ENCODE measurements at regions not wholly inside any gene's neighbourhood (a gene's known extent, or its start where the extent isn't known, plus 50 kb on each side); places are given as distances from the start of the nearest gene placed in this dataset.

DNA sequence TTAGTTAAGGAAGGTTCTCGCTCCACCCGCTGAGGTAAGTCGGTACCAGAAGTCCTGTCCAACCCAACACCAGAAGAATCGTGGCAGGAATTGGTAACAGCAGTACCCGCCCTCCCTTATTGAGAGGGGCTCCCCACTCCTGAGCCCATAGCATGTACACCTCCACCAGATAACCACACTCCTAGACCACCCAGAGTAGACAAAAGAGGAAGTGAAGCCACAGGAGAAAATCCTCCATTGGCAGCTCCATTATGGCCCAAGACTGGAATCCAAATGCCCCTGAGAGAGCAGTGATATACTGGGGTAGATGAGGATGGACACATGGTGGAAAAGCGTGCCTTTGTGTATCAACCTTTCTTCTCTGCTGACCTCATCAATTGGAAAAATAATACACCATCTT lies 106.1 kb upstream of the EPB41L4A start:
- no peak for ATAC-seq (ENCODE audit: insufficient read depth, low FRiP score)
- peaks cover 0 to 2% (median 0%) of the 10 kb centered on the region in 5 donors for H3K4me1 ChIP-seq (ENCODE audit: control insufficient read depth in 5 of 5, insufficient read depth in 5 of 5, low read length in 5 of 5)
- no peaks in the 10 kb centered on the region for H3K27me3 ChIP-seq (ENCODE audit: control insufficient read depth in 3 of 3, insufficient read depth in 3 of 3, low read length in 2 of 3)
- H3K4me3 ChIP-seq = no peak overlapping the region
- WGBS, 2 donors = 95 to 96% methylated on average over 6 of the region's 6 CpGs
- no peaks in the 10 kb centered on the region for H3K36me3 ChIP-seq (ENCODE audit: control insufficient read depth in 4 of 4, insufficient read depth in 4 of 4, low read length in 4 of 4)
- no peak overlapping the region for H3K9ac ChIP-seq (ENCODE audit: insufficient read depth in 1 of 2, low read length in 2 of 2)
- no peak overlapping the region for H3K27ac ChIP-seq (ENCODE audit: low read depth in 1 of 2, low read length in 1 of 2)
- no peaks in the 10 kb centered on the region for H3K9me3 ChIP-seq (ENCODE audit: control insufficient read depth in 4 of 4, insufficient read depth in 3 of 4, low read length in 3 of 4)
- TF ChIP-seq, protein P1, sequence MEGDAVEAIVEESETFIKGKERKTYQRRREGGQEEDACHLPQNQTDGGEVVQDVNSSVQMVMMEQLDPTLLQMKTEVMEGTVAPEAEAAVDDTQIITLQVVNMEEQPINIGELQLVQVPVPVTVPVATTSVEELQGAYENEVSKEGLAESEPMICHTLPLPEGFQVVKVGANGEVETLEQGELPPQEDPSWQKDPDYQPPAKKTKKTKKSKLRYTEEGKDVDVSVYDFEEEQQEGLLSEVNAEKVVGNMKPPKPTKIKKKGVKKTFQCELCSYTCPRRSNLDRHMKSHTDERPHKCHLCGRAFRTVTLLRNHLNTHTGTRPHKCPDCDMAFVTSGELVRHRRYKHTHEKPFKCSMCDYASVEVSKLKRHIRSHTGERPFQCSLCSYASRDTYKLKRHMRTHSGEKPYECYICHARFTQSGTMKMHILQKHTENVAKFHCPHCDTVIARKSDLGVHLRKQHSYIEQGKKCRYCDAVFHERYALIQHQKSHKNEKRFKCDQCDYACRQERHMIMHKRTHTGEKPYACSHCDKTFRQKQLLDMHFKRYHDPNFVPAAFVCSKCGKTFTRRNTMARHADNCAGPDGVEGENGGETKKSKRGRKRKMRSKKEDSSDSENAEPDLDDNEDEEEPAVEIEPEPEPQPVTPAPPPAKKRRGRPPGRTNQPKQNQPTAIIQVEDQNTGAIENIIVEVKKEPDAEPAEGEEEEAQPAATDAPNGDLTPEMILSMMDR (IDR thresholded peaks at IDR 0.05; ENCODE audit: control extremely low read depth, extremely low read depth) = no peak
- DNase-seq = no peak

GRCh38 chr5:112528928-112529327 lies 109.9 kb upstream of the EPB41L4A start:
- no peaks in the 10 kb centered on the region for H3K27me3 ChIP-seq (ENCODE audit: control insufficient read depth in 3 of 3, insufficient read depth in 3 of 3, low read length in 2 of 3)
- no peaks in the 10 kb centered on the region for H3K36me3 ChIP-seq (ENCODE audit: control insufficient read depth in 4 of 4, insufficient read depth in 4 of 4, low read length in 4 of 4)
- no peak for ATAC-seq (ENCODE audit: insufficient read depth, low FRiP score)
- H3K27ac ChIP-seq (ENCODE audit: low read depth in 1 of 2, low read length in 1 of 2) = no peak overlapping the region
- peak in 1 of 3 donors; percentile 33 for DNase-seq
- no peak overlapping the region for H3K9ac ChIP-seq (ENCODE audit: insufficient read depth in 1 of 2, low read length in 2 of 2)
- no peak overlapping the region for H3K4me3 ChIP-seq
- H3K9me3 ChIP-seq (ENCODE audit: control insufficient read depth in 4 of 4, insufficient read depth in 3 of 4, low read length in 3 of 4) = no peaks in the 10 kb centered on the region
- TF ChIP-seq, protein P1 (IDR thresholded peaks at IDR 0.05; ENCODE audit: control extremely low read depth, extremely low read depth) = no peak
- H3K4me1 ChIP-seq (ENCODE audit: control insufficient read depth in 5 of 5, insufficient read depth in 5 of 5, low read length in 5 of 5) = no peaks in the 10 kb centered on the region
- 78 to 90% methylated on average over 5 of the region's 5 CpGs for WGBS, 2 donors

- DNase-seq = peak in 1 of 3 donors; percentile 10
- H3K27me3 ChIP-seq (ENCODE audit: control insufficient read depth in 3 of 3, insufficient read depth in 3 of 3, low read length in 2 of 3) = no peaks in the 10 kb centered on the region
- TF ChIP-seq, protein P1 (IDR thresholded peaks at IDR 0.05; ENCODE audit: control extremely low read depth, extremely low read depth) = no peak
- H3K9me3 ChIP-seq (ENCODE audit: control insufficient read depth in 4 of 4, insufficient read depth in 3 of 4, low read length in 3 of 4) = no peaks in the 10 kb centered on the region
- no peak for ATAC-seq (ENCODE audit: insufficient read depth, low FRiP score)
- no peak overlapping the region for H3K4me3 ChIP-seq
- 31 to 42% methylated on average over 5 of the region's 5 CpGs for WGBS, 2 donors
- H3K27ac ChIP-seq (ENCODE audit: low read depth in 1 of 2, low read length in 1 of 2) = no peak overlapping the region
- H3K4me1 ChIP-seq (ENCODE audit: control insufficient read depth in 5 of 5, insufficient read depth in 5 of 5, low read length in 5 of 5) = no peaks in the 10 kb centered on the region
- H3K36me3 ChIP-seq (ENCODE audit: control insufficient read depth in 4 of 4, insufficient read depth in 4 of 4, low read length in 4 of 4) = no peaks in the 10 kb centered on the region
- no peak overlapping the region for H3K9ac ChIP-seq (ENCODE audit: insufficient read depth in 1 of 2, low read length in 2 of 2)
Measured at GRCh38 chr5:112529525-112529924, 110.4 kb upstream of the EPB41L4A start.

DNA sequence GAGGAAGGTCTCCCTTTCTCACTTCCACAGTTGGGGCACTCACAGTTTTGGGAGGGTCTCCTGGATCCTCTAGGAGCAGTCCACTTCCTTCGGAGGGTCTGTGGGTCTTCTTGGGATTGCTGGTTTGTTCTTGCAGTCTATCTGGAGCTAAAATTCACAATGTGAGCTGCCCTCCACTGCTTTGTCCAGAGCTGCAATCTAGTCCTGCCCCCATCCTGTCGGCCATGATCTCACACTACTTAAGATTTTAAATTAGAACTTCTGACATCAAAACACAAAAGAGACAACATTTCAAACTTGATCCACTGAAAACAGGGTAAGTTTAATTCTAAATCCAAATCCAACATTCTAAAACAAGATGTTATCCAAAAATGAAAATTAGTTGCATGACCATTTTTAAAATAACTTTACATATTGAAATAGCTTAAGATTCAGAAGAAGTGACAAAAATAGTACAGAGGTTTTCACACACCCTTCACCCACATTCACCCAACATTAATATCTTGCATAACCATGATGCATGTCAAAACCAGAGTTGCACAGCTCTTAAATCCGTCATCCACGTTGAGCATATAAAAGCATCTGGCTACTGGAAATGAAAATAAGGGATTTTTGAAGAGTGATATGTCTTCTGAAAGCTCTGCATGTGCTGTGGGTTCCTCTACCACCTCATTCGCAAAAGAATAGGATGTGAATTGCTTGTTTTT lies 113.7 kb upstream of the EPB41L4A start:
- Histone ChIP-seq H3K4me3 (no peak overlapping the region), H3K36me3 (ENCODE audit: control insufficient read depth in 4 of 4, insufficient read depth in 4 of 4, low read length in 4 of 4) (no peaks in the 10 kb centered on the region), H3K4me1 (ENCODE audit: control insufficient read depth in 5 of 5, insufficient read depth in 5 of 5, low read length in 5 of 5) (no peaks in the 10 kb centered on the region), H3K9me3 (ENCODE audit: control insufficient read depth in 4 of 4, insufficient read depth in 3 of 4, low read length in 3 of 4) (no peaks in the 10 kb centered on the region), H3K27ac (ENCODE audit: low read depth in 1 of 2, low read length in 1 of 2) (no peak overlapping the region), H3K9ac (ENCODE audit: insufficient read depth in 1 of 2, low read length in 2 of 2) (no peak overlapping the region), H3K27me3 (ENCODE audit: control insufficient read depth in 3 of 3, insufficient read depth in 3 of 3, low read length in 2 of 3) (no peaks in the 10 kb centered on the region)
- 71 to 77% methylated on average over 5 of the region's 5 CpGs for WGBS, 2 donors
- TF ChIP-seq, protein P1 (IDR thresholded peaks at IDR 0.05; ENCODE audit: control extremely low read depth, extremely low read depth) = no peak
- DNase-seq (no peak), ATAC-seq (ENCODE audit: insufficient read depth, low FRiP score) (no peak)

Data from lung (tissue), 11 donors.